ENCODE measurements at regions not wholly inside any gene's neighbourhood (a gene's known extent, or its start where the extent isn't known, plus 50 kb on each side); places are given as distances from the start of the nearest gene placed in this dataset.

DNA sequence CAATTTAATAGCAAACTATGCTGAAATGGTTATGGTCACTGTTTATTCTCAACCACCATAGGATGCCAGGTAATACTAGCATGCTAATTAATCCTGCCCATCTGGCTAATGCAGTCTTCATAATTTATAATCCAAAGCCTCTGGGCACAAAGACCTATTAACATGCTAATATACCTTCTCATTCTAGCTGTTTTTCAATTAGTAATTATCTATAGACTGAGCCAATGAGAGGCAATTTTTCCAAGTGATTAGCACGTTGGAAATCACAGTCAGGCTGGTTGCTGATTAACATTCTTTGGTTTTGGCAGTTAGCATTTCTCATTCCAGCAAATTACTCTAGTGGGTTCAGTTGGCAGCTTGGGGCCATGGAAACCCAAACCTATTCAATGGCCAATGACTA, 357.2 kb downstream of the SEC23A start:
- Histone ChIP-seq H2AK9ac (replicated peaks; ENCODE audit: low read depth, low read length, poor library complexity) (no peak overlapping the region), H3K4me1 (ENCODE audit: control insufficient read depth, insufficient read depth, low read length) (no peaks in the 10 kb centered on the region), H2BK20ac (ENCODE audit: low read depth, low read length) (no peak overlapping the region), H3K14ac (replicated peaks; ENCODE audit: low read depth, low read length) (no peak overlapping the region), H3K23ac (ENCODE audit: low read depth, low read length) (no peak overlapping the region), H3K36me3 (ENCODE audit: control insufficient read depth, insufficient read depth, low read length) (no peaks in the 10 kb centered on the region), H4K91ac (ENCODE audit: insufficient read depth, low read depth, low read length) (no peak overlapping the region), H4K20me1 (ENCODE audit: insufficient read depth, low read length) (no peaks in the 10 kb centered on the region), H3K27ac (ENCODE audit: insufficient read depth, low read length) (no peak overlapping the region), H2BK120ac (ENCODE audit: low read depth, low read length) (no peak overlapping the region), H3K79me1 (ENCODE audit: low read depth in 1 of 2, low read length in 2 of 2) (no peaks in the 10 kb centered on the region), H3K4ac (ENCODE audit: low read depth, low read length) (no peak overlapping the region), H3K27me3 (ENCODE audit: control insufficient read depth, insufficient read depth, low read length) (no peaks in the 10 kb centered on the region), H3K56ac (ENCODE audit: extremely low read depth, insufficient read depth, low read length) (no peak overlapping the region), H2BK5ac (ENCODE audit: low read depth, low read length, poor library complexity, severe bottlenecking) (no peak overlapping the region), H2AFZ (replicated peaks; ENCODE audit: low read length, poor library complexity) (no peak overlapping the region), H3K4me3 (ENCODE audit: insufficient read depth, low read depth, low read length) (no peak overlapping the region), H4K5ac (ENCODE audit: low read depth, low read length) (no peak overlapping the region), H3K9me1 (ENCODE audit: insufficient read depth, low read length) (no peaks in the 10 kb centered on the region), H3K9me3 (ENCODE audit: control insufficient read depth, insufficient read depth, low read length) (no peaks in the 10 kb centered on the region), H3K9ac (ENCODE audit: low read depth, low read length) (no peak overlapping the region), H3K18ac (ENCODE audit: low read depth, low read length) (no peak overlapping the region), H2BK15ac (ENCODE audit: low read depth, low read length) (no peak overlapping the region), H3K4me2 (ENCODE audit: low read depth, low read length) (no peak overlapping the region), H4K8ac (ENCODE audit: low read depth in 2 of 2, low read length in 2 of 2) (no peak overlapping the region), H2AK5ac (ENCODE audit: low read depth, low read length) (no peak overlapping the region)
- ChIA-PET POLR2A (ENCODE audit: unreplicated experiment) (no interaction called here), CTCF (no interaction called here)
- no TSS peak for BruUV-seq (replicated peaks)
- ATAC-seq (ENCODE audit: low read depth) (no peak), DNase-seq (no peak)
- TF ChIP-seq RFX5 (IDR thresholded peaks at IDR 0.05; ENCODE audit: low read depth, low read length): no peak
- no peak for TF ChIP-seq MAFK (IDR thresholded peaks at IDR 0.05; ENCODE audit: low read depth, low read length)
- no peak for TF ChIP-seq POLR2A (IDR thresholded peaks at IDR 0.05; ENCODE audit: low read depth, low read length)
- no peak for TF ChIP-seq USF2 (IDR thresholded peaks at IDR 0.05; ENCODE audit: low read depth, low read length)
- WGBS, 2 experiments (ENCODE audit: extremely low coverage in 2 of 2, insufficient read length in 1 of 2): no CpG with 5 or more reads among the region's 1 CpG
- in situ Hi-C loops (cut with MboI; ENCODE audit: low sequenced_read_pairs): no loop called here
- dilution Hi-C loops (cut with HindIII; ENCODE audit: low sequenced_read_pairs, unreplicated experiment): no loop called here
- intact Hi-C loops (cut with micrococcal nuclease): no loop called here
